Ovary (tissue), 3 donors: ENCODE measurements at regions not wholly inside any gene's neighbourhood (a gene's known extent, or its start where the extent isn't known, plus 50 kb on each side); places are given as distances from the start of the nearest gene placed in this dataset.

Source experiments
- CTCF ChIP-seq, 3 donors: fragments of 450-650 bp in 2 of 3; fragments of 200-600 bp in 1 of 3; IDR thresholded peaks; one replicate each; pipeline versions ENCODE4 v1.5.1 to v1.8.0; 2016 to 2022; ENCODE audit warnings: antibody characterized with exemption in 3 of 3, mild to moderate bottlenecking in 1 of 3
- POLR2A ChIP-seq: fragments of 450-650 bp; IDR thresholded peaks from one replicate; pipeline ENCODE4 v1.6.1; 2017; ENCODE audit warnings: antibody characterized with exemption, mild to moderate bottlenecking, moderate library complexity
- donor health status: DM: no; HTN: no; CAD: no.

DNA sequence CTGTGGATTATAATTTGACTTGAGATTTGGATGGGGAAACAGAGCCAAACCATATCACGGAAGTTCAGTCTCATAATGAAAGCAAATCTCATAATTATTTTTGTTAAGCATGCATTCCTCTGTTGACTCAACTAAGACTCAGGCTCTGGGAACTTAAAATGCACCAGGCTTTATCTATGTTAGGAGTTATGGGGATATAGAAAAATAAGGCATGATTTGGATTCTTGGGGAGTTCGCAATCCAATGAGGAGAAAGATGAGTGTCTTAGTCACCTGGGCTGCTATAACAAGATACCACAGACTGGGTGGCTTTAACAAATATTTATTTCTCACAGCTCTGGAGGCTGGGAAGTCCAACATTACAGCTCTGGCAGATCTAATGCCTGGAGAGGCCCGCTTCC, 89.4 kb upstream of the TJP1 start:
- TF ChIP-seq POLR2A, result no peak
- TF ChIP-seq CTCF (IDR thresholded peaks at IDR 0.05), result no peak
